HCT116 (cell line): ENCODE measurements at regions not wholly inside any gene's neighbourhood (a gene's known extent, or its start where the extent isn't known, plus 50 kb on each side); places are given as distances from the start of the nearest gene placed in this dataset.

Experiments
- ATAC-seq: fragments of 200-7000 bp; cut with Tn5 transposase; 2 replicates; pipeline ENCODE4 v1.9.1; 2020; ENCODE audit warnings: mild to moderate bottlenecking, moderate library complexity
- BruUV-seq: library from RNA; stranded (reverse); fragments of 400-500 nt; replicated peaks from 2 replicates; lab custom pipeline; 2021; lab: Mats Ljungman, UMichigan
- CTCF ChIA-PET: fragments of 300-600 bp; sonication (Branson Sonifier 250); formaldehyde crosslinking; loops from one replicate; lab custom pipeline; 2021; ENCODE audit warnings: antibody characterized with exemption; lab: Charles Lee
- POLR2A ChIA-PET: fragments of 300-600, 350-600 bp; sonication (Branson Sonifier 250); formaldehyde crosslinking; loops from one replicate; lab custom pipeline; 2021; ENCODE audit warnings: antibody characterized with exemption; lab: Charles Lee
- RAD21 ChIA-PET, 2 experiments: fragments of 300-600 bp; sonication (Branson Sonifier 250); formaldehyde crosslinking; loops; one replicate each; lab custom pipeline; 2023; ENCODE audit warnings: low total read pairs in 2 of 2; ENCODE audit not compliant: uncharacterized antibody in 2 of 2, unreplicated experiment in 2 of 2, low non-redundant PET in 1 of 2; lab: Charles Lee
- DNase-seq: peaks from one replicate; pipeline ENCODE4 v3.0.0-alpha.2; 2010; ENCODE audit warnings: low read depth, low spot score
- H2AFZ ChIP-seq: fragments of 200-600 bp; shearing (Covaris generic), sonication (generic); 2 replicates; pipeline ENCODE4 v1.6.1; 2017; ENCODE audit warnings: low read depth, mixed run types, mixed read lengths, antibody characterized with exemption, low read length; ENCODE audit not compliant: poor library complexity, severe bottlenecking
- H3K27ac ChIP-seq: 2 replicates; pipeline ENCODE4 v1.5.1; 2012; ENCODE audit warnings: low read depth, low read length
- H3K27me3 ChIP-seq: fragments of 200-600 bp; sonication (generic); 2 replicates; pipeline ENCODE4 v1.6.1; 2016; ENCODE audit warnings: mixed run types, low read length, mixed read lengths; ENCODE audit not compliant: insufficient read depth
- H3K36me3 ChIP-seq, 2 experiments: fragments of 200-500 bp in 1 of 2; fragments of 200-600 bp in 1 of 2; sonication (Bioruptor generic) in 1 of 2; sonication (generic) in 1 of 2; 2 replicates each; pipeline versions ENCODE4 v1.5.1 to v1.6.1; 2014 to 2016; ENCODE audit warnings: low read length in 2 of 2, inconsistent platforms in 1 of 2, mixed read lengths in 1 of 2, mixed run types in 1 of 2; ENCODE audit not compliant: insufficient read depth in 2 of 2, control insufficient read depth in 1 of 2
- H3K4me1 ChIP-seq, 2 experiments: fragments of 200-600 bp in 1 of 2; sonication (generic) in 1 of 2; 2 replicates each; pipeline versions ENCODE4 v1.5.1 to v1.6.1; 2012 to 2017; ENCODE audit warnings: low read length in 2 of 2, inconsistent platforms in 1 of 2, mild to moderate bottlenecking in 1 of 2, mixed read lengths in 1 of 2, mixed run types in 1 of 2, moderate library complexity in 1 of 2; ENCODE audit not compliant: insufficient read depth in 2 of 2, control insufficient read depth in 1 of 2
- H3K4me2 ChIP-seq: fragments of 200-600 bp; sonication (generic); 2 replicates; pipeline ENCODE4 v1.6.1; 2017; ENCODE audit warnings: mixed run types, low read length, mixed read lengths
- H3K4me3 ChIP-seq, 2 experiments: fragments of 200-600 bp in 1 of 2; sonication (generic) in 1 of 2; replicated peaks in 1 of 2; 2 replicates each; pipeline ENCODE4 v1.5.1; 2011 to 2016; ENCODE audit warnings: low read length in 2 of 2, control low read depth in 1 of 2, low read depth in 1 of 2, mild to moderate bottlenecking in 1 of 2, mixed read lengths in 1 of 2, mixed run types in 1 of 2
- H3K79me2 ChIP-seq: fragments of 200-600 bp; sonication (generic); 2 replicates; pipeline ENCODE4 v1.6.1; 2017; ENCODE audit warnings: mild to moderate bottlenecking, mixed run types, low read length, moderate library complexity, mixed read lengths; ENCODE audit not compliant: insufficient read depth
- H3K9ac ChIP-seq: fragments of 200-600 bp; sonication (generic); 2 replicates; pipeline ENCODE4 v1.6.1; 2016; ENCODE audit warnings: low read length, mixed read lengths
- H3K9me2 ChIP-seq: fragments of 200-600 bp; sonication (generic), shearing (Covaris generic); 2 replicates; pipeline ENCODE4 v1.6.1; 2017; ENCODE audit warnings: mixed run types, mild to moderate bottlenecking, moderate library complexity; ENCODE audit not compliant: insufficient read depth
- H3K9me3 ChIP-seq, 2 experiments: fragments of 200-500 bp in 1 of 2; fragments of 200-600 bp in 1 of 2; sonication (Bioruptor generic) in 1 of 2; sonication (generic) in 1 of 2; 2 replicates each; pipeline ENCODE4 v1.6.1; 2014 to 2017; ENCODE audit warnings: low read length in 2 of 2, mixed read lengths in 2 of 2, inconsistent platforms in 1 of 2, low read depth in 1 of 2, mild to moderate bottlenecking in 1 of 2, mixed run types in 1 of 2, moderate library complexity in 1 of 2; ENCODE audit not compliant: control insufficient read depth in 1 of 2, insufficient read depth in 1 of 2
- H4K20me1 ChIP-seq: fragments of 200-600 bp; sonication (generic), shearing (Covaris generic); 2 replicates; pipeline ENCODE4 v1.6.1; 2017; ENCODE audit warnings: mixed run types, mild to moderate bottlenecking, moderate library complexity; ENCODE audit not compliant: insufficient read depth
- CBX3 ChIP-seq: IDR thresholded peaks from 2 replicates; pipeline ENCODE4 v1.6.1; 2012; ENCODE audit warnings: low read depth
- EGR1 ChIP-seq: IDR thresholded peaks from 2 replicates; pipeline ENCODE4 v1.6.1; 2012; ENCODE audit warnings: low read depth
- ELF1 ChIP-seq: IDR thresholded peaks from 2 replicates; pipeline ENCODE4 v1.6.1; 2012; ENCODE audit warnings: low read depth, borderline replicate concordance
- EZH2phosphoT487 ChIP-seq: fragments of 200-600 bp; IDR thresholded peaks from 2 replicates; pipeline ENCODE4 v1.6.1; 2018; ENCODE audit warnings: antibody characterized with exemption, borderline replicate concordance
- POLR2A ChIP-seq: IDR thresholded peaks from 2 replicates; pipeline ENCODE4 v1.7.0; 2011; ENCODE audit warnings: borderline replicate concordance; ENCODE audit not compliant: insufficient read depth, insufficient read length; ENCODE audit errors: extremely low read depth
- POLR2AphosphoS5 ChIP-seq: IDR thresholded peaks from 2 replicates; pipeline ENCODE4 v1.6.1; 2011; ENCODE audit warnings: mild to moderate bottlenecking, low read depth, low read length, moderate library complexity
- RAD21 ChIP-seq: IDR thresholded peaks from 2 replicates; pipeline ENCODE4 v1.6.1; 2012; ENCODE audit warnings: low read depth, mild to moderate bottlenecking
- SIN3A ChIP-seq: IDR thresholded peaks from 2 replicates; pipeline ENCODE4 v1.6.1; 2012; ENCODE audit warnings: low read depth
- SP1 ChIP-seq: IDR thresholded peaks from 2 replicates; pipeline ENCODE4 v1.6.1; 2012; ENCODE audit warnings: low read depth
- SRF ChIP-seq: IDR thresholded peaks from 2 replicates; pipeline ENCODE4 v1.6.1; 2012; ENCODE audit warnings: low read depth
- TCF7L2 ChIP-seq: IDR thresholded peaks from 2 replicates; pipeline ENCODE4 v1.7.0; 2011; ENCODE audit warnings: borderline replicate concordance, inconsistent platforms; ENCODE audit not compliant: insufficient read depth, insufficient read length; ENCODE audit errors: extremely low read depth
- YY1 ChIP-seq: IDR thresholded peaks from 2 replicates; pipeline ENCODE4 v1.6.1; 2011; ENCODE audit warnings: low read length, low read depth, moderate library complexity, mild to moderate bottlenecking; ENCODE audit not compliant: insufficient replicate concordance; ENCODE audit errors: extremely low read depth
- ZFX ChIP-seq: fragments of 450-650 bp; IDR thresholded peaks from 2 replicates; pipeline ENCODE4 v1.6.1; 2017
- ZNF274 ChIP-seq: fragments of 200-500 bp; sonication (Bioruptor generic); IDR thresholded peaks from 2 replicates; pipeline ENCODE4 v1.6.1; 2014; ENCODE audit warnings: mild to moderate bottlenecking, low read depth, low read length, inconsistent platforms
- intact Hi-C: fragments of 100-400 bp; cut with micrococcal nuclease; formaldehyde crosslinking; loops from 2 replicates; pipeline ENCODE4 v1.10.0; 2022
- TF ChIP-seq, protein P1 (sequence below): IDR thresholded peaks from 2 replicates; pipeline ENCODE4 v1.6.1; 2012
- TF ChIP-seq, protein P2 (sequence below): IDR thresholded peaks from 2 replicates; pipeline ENCODE4 v1.6.1; 2011; ENCODE audit warnings: mild to moderate bottlenecking, low read length, moderate library complexity; ENCODE audit not compliant: insufficient replicate concordance; ENCODE audit errors: extremely low read depth
- TF ChIP-seq, protein P3 (sequence below): IDR thresholded peaks from 2 replicates; pipeline ENCODE4 v1.6.1; 2012; ENCODE audit warnings: low read depth

DNA sequence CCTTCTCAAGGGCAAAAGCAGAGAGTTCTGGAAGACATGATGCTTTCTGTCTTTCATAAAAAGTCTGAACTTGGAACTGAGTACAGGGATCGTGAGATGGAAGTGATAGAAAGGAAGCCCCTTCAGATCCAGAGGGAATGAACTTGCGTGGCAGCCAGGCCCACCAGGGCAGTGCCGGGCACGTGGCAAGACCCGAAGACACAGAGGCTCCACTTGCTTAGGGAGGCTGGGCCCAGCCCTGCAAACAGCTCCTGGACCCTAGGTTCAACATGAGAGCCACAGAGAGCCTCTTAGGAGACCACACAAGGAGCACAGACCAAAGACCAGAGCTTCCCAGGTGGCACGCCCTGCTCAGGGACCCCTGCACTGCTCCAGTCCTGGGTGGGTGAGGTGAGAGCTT lies 155.4 kb upstream of the SMIM21 start:
- no peak for TF ChIP-seq CBX3
- no peak for TF ChIP-seq ZFX
- no peak for TF ChIP-seq SP1
- TF ChIP-seq, protein P1, sequence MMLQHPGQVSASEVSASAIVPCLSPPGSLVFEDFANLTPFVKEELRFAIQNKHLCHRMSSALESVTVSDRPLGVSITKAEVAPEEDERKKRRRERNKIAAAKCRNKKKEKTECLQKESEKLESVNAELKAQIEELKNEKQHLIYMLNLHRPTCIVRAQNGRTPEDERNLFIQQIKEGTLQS, result no peak
- TF ChIP-seq EGR1, result no peak
- no peak for TF ChIP-seq SRF
- TF ChIP-seq POLR2AphosphoS5, result no peak
- no peak for TF ChIP-seq POLR2A
- TF ChIP-seq YY1, result no peak
- TF ChIP-seq ZNF274, result no peak
- CTCF ChIA-PET, result no interaction called here
- RAD21 ChIA-PET, result no interaction called here
- no peaks in the 10 kb centered on the region for H3K9me3 ChIP-seq
- H3K4me1 ChIP-seq, result no peaks in the 10 kb centered on the region
- H3K9me2 ChIP-seq, result no peaks in the 10 kb centered on the region
- no peaks in the 10 kb centered on the region for H3K36me3 ChIP-seq
- POLR2A ChIA-PET, result no interaction called here
- no peaks in the 10 kb centered on the region for H4K20me1 ChIP-seq
- intact Hi-C loops, result no loop called here
- no TSS peak for BruUV-seq
- no peaks in the 10 kb centered on the region for H3K27me3 ChIP-seq
- no peak overlapping the region for H3K4me3 ChIP-seq
- no peak overlapping the region for H3K9ac ChIP-seq
- no peak overlapping the region for H3K27ac ChIP-seq
- no peak overlapping the region for H2AFZ ChIP-seq
- DNase-seq, result no peak
- ATAC-seq, result no peak
- no peak overlapping the region for H3K4me2 ChIP-seq
- no peaks in the 10 kb centered on the region for H3K79me2 ChIP-seq

DNA sequence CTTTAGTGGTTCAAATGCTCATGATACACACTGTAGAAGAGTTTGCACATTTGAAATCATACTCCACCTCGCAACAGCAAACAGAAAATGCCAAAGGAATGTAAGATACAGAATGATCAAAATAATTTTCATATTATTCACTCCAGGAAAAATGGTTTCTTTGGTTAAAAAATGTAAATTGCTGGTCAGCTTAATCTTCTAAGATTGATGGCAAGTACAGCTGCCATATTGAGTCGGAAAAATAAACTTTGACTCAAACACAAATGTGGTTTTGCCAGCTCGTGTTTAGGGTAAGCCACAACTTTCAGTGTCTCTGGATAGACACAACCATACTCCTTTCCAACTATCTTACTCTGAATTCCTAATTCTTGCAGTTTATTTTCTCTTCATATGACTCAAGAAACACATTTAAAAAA lies 154.9 kb upstream of the SMIM21 start:
- intact Hi-C loops, result no loop called here
- Histone ChIP-seq H3K9me3 (no peaks in the 10 kb centered on the region), H3K27ac (no peak overlapping the region), H3K4me1 (no peaks in the 10 kb centered on the region), H3K79me2 (no peaks in the 10 kb centered on the region), H4K20me1 (no peaks in the 10 kb centered on the region), H3K9ac (no peak overlapping the region), H3K27me3 (no peaks in the 10 kb centered on the region), H2AFZ (no peak overlapping the region), H3K4me2 (no peak overlapping the region), H3K4me3 (no peak overlapping the region), H3K36me3 (no peaks in the 10 kb centered on the region), H3K9me2 (no peaks in the 10 kb centered on the region)
- POLR2A ChIA-PET, result no interaction called here
- CTCF ChIA-PET, result no interaction called here
- no peak for DNase-seq
- ATAC-seq, result no peak
- RAD21 ChIA-PET, result no interaction called here
- no TSS peak for BruUV-seq
- TF ChIP-seq SIN3A (no peak), ELF1 (no peak), POLR2A (no peak), YY1 (no peak), SRF (no peak), CBX3 (no peak), TCF7L2 (no peak), EZH2phosphoT487 (no peak), RAD21 (no peak)
- TF ChIP-seq, protein P2, sequence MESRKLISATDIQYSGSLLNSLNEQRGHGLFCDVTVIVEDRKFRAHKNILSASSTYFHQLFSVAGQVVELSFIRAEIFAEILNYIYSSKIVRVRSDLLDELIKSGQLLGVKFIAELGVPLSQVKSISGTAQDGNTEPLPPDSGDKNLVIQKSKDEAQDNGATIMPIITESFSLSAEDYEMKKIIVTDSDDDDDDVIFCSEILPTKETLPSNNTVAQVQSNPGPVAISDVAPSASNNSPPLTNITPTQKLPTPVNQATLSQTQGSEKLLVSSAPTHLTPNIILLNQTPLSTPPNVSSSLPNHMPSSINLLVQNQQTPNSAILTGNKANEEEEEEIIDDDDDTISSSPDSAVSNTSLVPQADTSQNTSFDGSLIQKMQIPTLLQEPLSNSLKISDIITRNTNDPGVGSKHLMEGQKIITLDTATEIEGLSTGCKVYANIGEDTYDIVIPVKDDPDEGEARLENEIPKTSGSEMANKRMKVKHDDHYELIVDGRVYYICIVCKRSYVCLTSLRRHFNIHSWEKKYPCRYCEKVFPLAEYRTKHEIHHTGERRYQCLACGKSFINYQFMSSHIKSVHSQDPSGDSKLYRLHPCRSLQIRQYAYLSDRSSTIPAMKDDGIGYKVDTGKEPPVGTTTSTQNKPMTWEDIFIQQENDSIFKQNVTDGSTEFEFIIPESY, result no peak
- TF ChIP-seq, protein P3, sequence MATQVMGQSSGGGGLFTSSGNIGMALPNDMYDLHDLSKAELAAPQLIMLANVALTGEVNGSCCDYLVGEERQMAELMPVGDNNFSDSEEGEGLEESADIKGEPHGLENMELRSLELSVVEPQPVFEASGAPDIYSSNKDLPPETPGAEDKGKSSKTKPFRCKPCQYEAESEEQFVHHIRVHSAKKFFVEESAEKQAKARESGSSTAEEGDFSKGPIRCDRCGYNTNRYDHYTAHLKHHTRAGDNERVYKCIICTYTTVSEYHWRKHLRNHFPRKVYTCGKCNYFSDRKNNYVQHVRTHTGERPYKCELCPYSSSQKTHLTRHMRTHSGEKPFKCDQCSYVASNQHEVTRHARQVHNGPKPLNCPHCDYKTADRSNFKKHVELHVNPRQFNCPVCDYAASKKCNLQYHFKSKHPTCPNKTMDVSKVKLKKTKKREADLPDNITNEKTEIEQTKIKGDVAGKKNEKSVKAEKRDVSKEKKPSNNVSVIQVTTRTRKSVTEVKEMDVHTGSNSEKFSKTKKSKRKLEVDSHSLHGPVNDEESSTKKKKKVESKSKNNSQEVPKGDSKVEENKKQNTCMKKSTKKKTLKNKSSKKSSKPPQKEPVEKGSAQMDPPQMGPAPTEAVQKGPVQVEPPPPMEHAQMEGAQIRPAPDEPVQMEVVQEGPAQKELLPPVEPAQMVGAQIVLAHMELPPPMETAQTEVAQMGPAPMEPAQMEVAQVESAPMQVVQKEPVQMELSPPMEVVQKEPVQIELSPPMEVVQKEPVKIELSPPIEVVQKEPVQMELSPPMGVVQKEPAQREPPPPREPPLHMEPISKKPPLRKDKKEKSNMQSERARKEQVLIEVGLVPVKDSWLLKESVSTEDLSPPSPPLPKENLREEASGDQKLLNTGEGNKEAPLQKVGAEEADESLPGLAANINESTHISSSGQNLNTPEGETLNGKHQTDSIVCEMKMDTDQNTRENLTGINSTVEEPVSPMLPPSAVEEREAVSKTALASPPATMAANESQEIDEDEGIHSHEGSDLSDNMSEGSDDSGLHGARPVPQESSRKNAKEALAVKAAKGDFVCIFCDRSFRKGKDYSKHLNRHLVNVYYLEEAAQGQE, result no peak
